ENCODE measurements at regions not wholly inside any gene's neighbourhood (a gene's known extent, or its start where the extent isn't known, plus 50 kb on each side); places are given as distances from the start of the nearest gene placed in this dataset.

DNA sequence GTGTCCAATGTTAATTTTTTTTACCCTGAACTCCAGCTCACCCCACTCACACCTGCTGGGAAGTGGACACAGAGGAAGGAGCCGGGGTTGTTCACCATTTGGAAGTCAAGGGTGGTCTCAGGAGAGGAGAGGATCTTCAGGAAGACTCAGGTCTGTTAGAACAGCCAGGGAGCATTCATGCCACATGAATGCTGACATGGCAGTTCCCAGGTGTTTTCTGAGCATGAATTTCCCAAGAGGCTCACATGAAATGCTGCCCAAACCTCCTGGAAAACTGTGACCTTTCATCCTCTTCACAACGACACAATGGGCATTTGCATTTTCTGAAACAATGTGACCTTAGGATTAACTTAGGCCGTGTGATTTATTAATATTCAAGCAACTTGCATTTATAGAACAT, 2409.2 kb downstream of the TP53TG3F start:
- no peaks in the 10 kb centered on the region for H3K36me3 ChIP-seq (ENCODE audit: control insufficient read depth in 1 of 2, insufficient read depth in 2 of 2, low read length in 1 of 2)
- ATAC-seq (ENCODE audit: low FRiP score) (no peak), DNase-seq (no peak)
- no peak overlapping the region for H3K4me3 ChIP-seq (ENCODE audit: low read length in 2 of 2)
- peaks cover 3% of the 10 kb centered on the region for H3K9me3 ChIP-seq (ENCODE audit: control insufficient read depth, low read length)
- H3K27me3 ChIP-seq (ENCODE audit: control insufficient read depth in 1 of 2, insufficient read depth in 2 of 2, low read length in 1 of 2), result no peaks in the 10 kb centered on the region
- no peak overlapping the region for H3K27ac ChIP-seq (ENCODE audit: low read depth in 1 of 2, low read length in 2 of 2)
- intact Hi-C loops (cut with DNase I), result no loop called here
- H3K4me1 ChIP-seq (ENCODE audit: control insufficient read depth in 1 of 2, insufficient read depth in 2 of 2, low read length in 2 of 2), result no peaks in the 10 kb centered on the region
- 43 to 49% methylated on average over 3 of the region's 3 CpGs for WGBS, 2 donors

DNA sequence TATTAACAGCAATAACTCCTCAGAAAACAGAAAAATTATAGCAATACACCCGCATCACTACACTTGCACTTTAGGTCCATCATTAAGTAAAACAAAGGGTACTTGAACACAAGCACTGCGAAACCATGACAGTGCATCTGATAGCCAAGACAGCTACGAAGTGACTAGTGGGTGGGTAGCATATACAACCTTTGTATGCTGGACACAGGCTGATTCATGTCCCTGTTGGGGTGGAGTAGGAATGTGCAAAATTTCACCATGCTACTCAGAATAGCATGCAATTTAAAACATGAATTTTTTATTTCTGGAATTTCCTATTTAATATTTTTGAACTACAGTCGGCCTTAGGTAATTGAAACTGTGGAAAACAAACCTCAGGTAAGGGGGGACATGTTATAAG, 2414.1 kb downstream of the TP53TG3F start:
- WGBS, 2 donors, result 63 to 64% methylated on average over 4 of the region's 4 CpGs
- peaks cover 3% of the 10 kb centered on the region for H3K9me3 ChIP-seq (ENCODE audit: control insufficient read depth, low read length)
- no peaks in the 10 kb centered on the region for H3K4me1 ChIP-seq (ENCODE audit: control insufficient read depth in 1 of 2, insufficient read depth in 2 of 2, low read length in 2 of 2)
- H3K27me3 ChIP-seq (ENCODE audit: control insufficient read depth in 1 of 2, insufficient read depth in 2 of 2, low read length in 1 of 2), result no peaks in the 10 kb centered on the region
- intact Hi-C loops (cut with DNase I), result no loop called here
- H3K4me3 ChIP-seq (ENCODE audit: low read length in 2 of 2), result no peak overlapping the region
- DNase-seq, result no peak
- H3K27ac ChIP-seq (ENCODE audit: low read depth in 1 of 2, low read length in 2 of 2), result no peak overlapping the region
- H3K36me3 ChIP-seq (ENCODE audit: control insufficient read depth in 1 of 2, insufficient read depth in 2 of 2, low read length in 1 of 2), result no peaks in the 10 kb centered on the region
- ATAC-seq (ENCODE audit: low FRiP score), result no peak

DNA sequence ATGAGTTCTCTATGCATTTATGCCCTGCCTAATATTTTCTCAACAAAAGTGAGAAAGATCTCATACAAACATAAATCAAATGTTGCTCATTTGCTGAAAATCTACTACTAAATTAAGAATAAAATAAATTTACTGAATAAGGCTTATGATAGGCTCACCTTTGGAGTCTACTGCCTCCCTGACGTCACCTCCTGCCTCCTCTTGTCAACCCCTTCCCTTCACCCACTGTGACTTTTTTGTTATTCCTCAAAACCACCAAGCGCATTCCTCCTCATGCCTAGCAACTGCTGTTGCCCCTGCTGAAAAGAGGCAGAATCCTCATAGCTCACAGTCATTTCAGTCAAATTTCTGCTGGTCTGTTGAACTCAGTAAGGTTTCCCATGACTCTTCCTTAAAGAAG, 2422.2 kb downstream of the TP53TG3F start:
- Histone ChIP-seq H3K9me3 (ENCODE audit: control insufficient read depth, low read length) (peaks cover 1% of the 10 kb centered on the region), H3K27me3 (ENCODE audit: control insufficient read depth in 1 of 2, insufficient read depth in 2 of 2, low read length in 1 of 2) (no peaks in the 10 kb centered on the region), H3K4me1 (ENCODE audit: control insufficient read depth in 1 of 2, insufficient read depth in 2 of 2, low read length in 2 of 2) (no peaks in the 10 kb centered on the region), H3K27ac (ENCODE audit: low read depth in 1 of 2, low read length in 2 of 2) (no peak overlapping the region), H3K36me3 (ENCODE audit: control insufficient read depth in 1 of 2, insufficient read depth in 2 of 2, low read length in 1 of 2) (no peaks in the 10 kb centered on the region), H3K4me3 (ENCODE audit: low read length in 2 of 2) (no peak overlapping the region)
- intact Hi-C loops (cut with DNase I), result no loop called here
- ATAC-seq (ENCODE audit: low FRiP score) (no peak), DNase-seq (no peak)
- 56 to 66% methylated on average over 2 of the region's 2 CpGs for WGBS, 2 donors

DNA sequence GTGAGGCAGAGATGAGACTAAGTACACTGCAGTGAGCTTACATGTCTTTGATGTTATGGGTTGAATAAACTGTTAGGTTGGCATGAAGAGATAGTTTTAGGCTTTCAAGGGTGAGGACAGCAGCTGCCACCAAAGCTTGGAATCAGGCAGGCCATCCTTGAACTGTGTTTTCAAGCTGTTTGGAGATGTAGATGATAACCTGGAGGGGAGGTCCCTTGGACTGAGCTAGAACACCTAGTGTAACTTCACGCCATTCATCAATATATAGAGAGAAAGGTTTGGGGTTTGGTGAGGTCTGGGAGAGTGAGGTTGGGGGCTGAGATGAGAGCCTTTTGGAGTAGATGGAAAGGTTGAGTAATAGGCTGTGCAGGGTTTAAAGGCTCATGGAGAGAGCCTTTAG, 2447.0 kb downstream of the TP53TG3F start:
- Histone ChIP-seq H3K4me3 (ENCODE audit: low read length in 2 of 2) (no peak overlapping the region), H3K9me3 (ENCODE audit: control insufficient read depth, low read length) (no peaks in the 10 kb centered on the region), H3K27ac (ENCODE audit: low read depth in 1 of 2, low read length in 2 of 2) (no peak overlapping the region), H3K4me1 (ENCODE audit: control insufficient read depth in 1 of 2, insufficient read depth in 2 of 2, low read length in 2 of 2) (no peaks in the 10 kb centered on the region), H3K36me3 (ENCODE audit: control insufficient read depth in 1 of 2, insufficient read depth in 2 of 2, low read length in 1 of 2) (no peaks in the 10 kb centered on the region), H3K27me3 (ENCODE audit: control insufficient read depth in 1 of 2, insufficient read depth in 2 of 2, low read length in 1 of 2) (no peaks in the 10 kb centered on the region)
- DNase-seq (no peak), ATAC-seq (ENCODE audit: low FRiP score) (no peak)
- 75 to 79% methylated on average over 1 of the region's 1 CpG for WGBS, 2 donors
- intact Hi-C loops (cut with DNase I), result no loop called here

DNA sequence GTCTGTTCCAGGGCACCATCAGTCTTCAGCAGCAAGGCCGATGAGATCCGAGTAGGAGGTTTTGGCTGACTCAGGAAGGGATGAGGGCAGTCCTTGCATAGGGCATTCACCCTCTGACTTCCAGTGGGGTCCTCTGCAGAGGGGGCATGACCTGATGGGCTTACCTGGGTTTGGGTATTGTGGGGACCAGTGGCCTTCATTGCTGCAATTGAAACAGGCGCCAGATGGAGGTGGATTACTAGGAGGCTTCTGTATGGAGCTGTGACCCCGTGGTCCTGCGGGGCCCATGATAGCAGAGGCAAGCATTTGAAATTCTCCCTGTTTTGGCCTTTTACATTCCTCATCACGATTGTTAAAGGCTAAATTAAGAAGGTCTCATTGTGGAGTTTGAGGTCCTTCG, 2448.7 kb downstream of the TP53TG3F start:
- no peaks in the 10 kb centered on the region for H3K4me1 ChIP-seq (ENCODE audit: control insufficient read depth in 1 of 2, insufficient read depth in 2 of 2, low read length in 2 of 2)
- WGBS, 2 donors, result 78 to 83% methylated on average over 7 of the region's 7 CpGs
- intact Hi-C loops (cut with DNase I), result no loop called here
- no peaks in the 10 kb centered on the region for H3K36me3 ChIP-seq (ENCODE audit: control insufficient read depth in 1 of 2, insufficient read depth in 2 of 2, low read length in 1 of 2)
- H3K27ac ChIP-seq (ENCODE audit: low read depth in 1 of 2, low read length in 2 of 2), result no peak overlapping the region
- no peak for ATAC-seq (ENCODE audit: low FRiP score)
- no peaks in the 10 kb centered on the region for H3K9me3 ChIP-seq (ENCODE audit: control insufficient read depth, low read length)
- H3K27me3 ChIP-seq (ENCODE audit: control insufficient read depth in 1 of 2, insufficient read depth in 2 of 2, low read length in 1 of 2), result no peaks in the 10 kb centered on the region
- H3K4me3 ChIP-seq (ENCODE audit: low read length in 2 of 2), result no peak overlapping the region
- no peak for DNase-seq

DNA sequence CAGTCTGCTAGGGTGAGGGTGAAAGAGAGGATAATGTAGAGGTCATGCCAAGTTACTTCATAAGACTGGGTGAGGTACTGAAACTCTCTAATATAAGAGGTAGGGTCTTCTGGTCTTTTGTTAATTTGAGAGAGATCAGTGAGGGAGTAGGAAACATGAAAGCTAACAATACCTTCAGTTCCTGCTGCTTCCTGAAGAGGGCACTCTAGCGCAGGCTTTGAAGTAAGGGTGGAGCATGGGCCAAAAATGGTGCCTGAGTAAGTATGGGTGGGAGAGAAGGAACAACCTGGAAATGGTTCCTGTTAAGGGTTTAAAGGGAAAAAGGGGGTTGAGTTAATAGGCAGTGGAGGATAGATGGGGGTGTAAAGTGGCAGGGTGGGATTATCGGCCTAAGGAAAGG, 2449.5 kb downstream of the TP53TG3F start:
- Histone ChIP-seq H3K36me3 (ENCODE audit: control insufficient read depth in 1 of 2, insufficient read depth in 2 of 2, low read length in 1 of 2) (no peaks in the 10 kb centered on the region), H3K27ac (ENCODE audit: low read depth in 1 of 2, low read length in 2 of 2) (no peak overlapping the region), H3K4me1 (ENCODE audit: control insufficient read depth in 1 of 2, insufficient read depth in 2 of 2, low read length in 2 of 2) (no peaks in the 10 kb centered on the region), H3K4me3 (ENCODE audit: low read length in 2 of 2) (no peak overlapping the region), H3K9me3 (ENCODE audit: control insufficient read depth, low read length) (no peaks in the 10 kb centered on the region), H3K27me3 (ENCODE audit: control insufficient read depth in 1 of 2, insufficient read depth in 2 of 2, low read length in 1 of 2) (no peaks in the 10 kb centered on the region)
- ATAC-seq (ENCODE audit: low FRiP score) (no peak), DNase-seq (no peak)
- intact Hi-C loops (cut with DNase I), result no loop called here
- WGBS, 2 donors, result 48 to 52% methylated on average over 2 of the region's 2 CpGs

DNA sequence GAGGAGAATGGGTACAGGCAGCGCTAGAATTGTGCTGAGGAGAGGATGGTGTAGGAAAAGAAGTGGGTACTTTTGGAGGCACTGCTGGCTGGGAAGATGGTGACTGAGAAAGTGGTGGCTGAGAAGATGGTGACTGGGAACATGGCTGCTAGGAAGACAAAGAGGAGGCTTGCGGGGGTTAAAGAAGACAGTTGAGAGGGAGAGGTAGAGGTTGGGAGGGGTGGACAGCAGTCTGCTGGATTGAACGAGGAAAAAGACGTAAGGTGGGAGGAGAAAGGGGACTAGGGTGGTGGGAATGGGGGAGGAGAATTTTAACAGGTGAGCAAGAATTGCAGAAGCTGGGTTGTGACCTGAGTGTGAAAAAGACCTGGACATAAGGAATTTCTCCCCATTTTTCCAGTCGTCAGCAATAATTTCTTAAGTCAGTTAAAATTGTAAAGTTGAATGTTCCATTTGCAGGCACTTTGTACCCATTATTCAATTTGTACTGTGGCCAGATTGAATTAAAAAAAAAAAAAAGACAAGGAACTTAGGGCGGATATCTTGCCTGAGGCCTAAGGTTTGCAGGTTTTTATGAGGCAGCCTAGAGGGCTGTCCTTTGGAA, 2450.0 kb downstream of the TP53TG3F start:
- Histone ChIP-seq H3K36me3 (ENCODE audit: control insufficient read depth in 1 of 2, insufficient read depth in 2 of 2, low read length in 1 of 2) (no peaks in the 10 kb centered on the region), H3K27me3 (ENCODE audit: control insufficient read depth in 1 of 2, insufficient read depth in 2 of 2, low read length in 1 of 2) (no peaks in the 10 kb centered on the region), H3K4me1 (ENCODE audit: control insufficient read depth in 1 of 2, insufficient read depth in 2 of 2, low read length in 2 of 2) (no peaks in the 10 kb centered on the region), H3K9me3 (ENCODE audit: control insufficient read depth, low read length) (no peaks in the 10 kb centered on the region), H3K4me3 (ENCODE audit: low read length in 2 of 2) (no peak overlapping the region), H3K27ac (ENCODE audit: low read depth in 1 of 2, low read length in 2 of 2) (no peak overlapping the region)
- no peak for ATAC-seq (ENCODE audit: low FRiP score)
- 81 to 84% methylated on average over 6 of the region's 6 CpGs for WGBS, 2 donors
- DNase-seq, result no peak
- intact Hi-C loops (cut with DNase I), result no loop called here

DNA sequence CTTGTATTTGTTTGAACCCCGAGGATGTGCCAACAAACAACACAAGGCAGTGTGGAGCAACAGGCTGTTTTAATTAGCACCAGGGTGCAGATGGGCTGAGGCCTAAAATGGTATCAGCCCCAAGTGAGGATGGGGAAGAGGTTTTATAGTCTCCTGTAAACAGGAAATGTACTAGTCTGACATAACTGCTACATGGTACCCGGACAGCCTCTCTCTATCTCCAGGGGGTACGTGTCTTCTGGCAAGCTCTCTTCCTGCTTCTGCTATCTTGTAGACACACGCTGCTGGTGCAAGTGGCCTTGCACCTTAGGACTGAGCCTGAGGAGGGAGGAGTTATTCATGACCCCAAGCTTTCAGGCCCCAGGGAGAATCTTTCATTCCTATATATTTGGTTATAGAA, 2451.0 kb downstream of the TP53TG3F start:
- ATAC-seq (ENCODE audit: low FRiP score) (no peak), DNase-seq (no peak)
- intact Hi-C loops (cut with DNase I), result no loop called here
- Histone ChIP-seq H3K9me3 (ENCODE audit: control insufficient read depth, low read length) (no peaks in the 10 kb centered on the region), H3K4me1 (ENCODE audit: control insufficient read depth in 1 of 2, insufficient read depth in 2 of 2, low read length in 2 of 2) (no peaks in the 10 kb centered on the region), H3K27ac (ENCODE audit: low read depth in 1 of 2, low read length in 2 of 2) (no peak overlapping the region), H3K4me3 (ENCODE audit: low read length in 2 of 2) (no peak overlapping the region), H3K27me3 (ENCODE audit: control insufficient read depth in 1 of 2, insufficient read depth in 2 of 2, low read length in 1 of 2) (no peaks in the 10 kb centered on the region), H3K36me3 (ENCODE audit: control insufficient read depth in 1 of 2, insufficient read depth in 2 of 2, low read length in 1 of 2) (no peaks in the 10 kb centered on the region)
- 76% methylated on average over 4 of the region's 4 CpGs for WGBS, 2 donors

DNA sequence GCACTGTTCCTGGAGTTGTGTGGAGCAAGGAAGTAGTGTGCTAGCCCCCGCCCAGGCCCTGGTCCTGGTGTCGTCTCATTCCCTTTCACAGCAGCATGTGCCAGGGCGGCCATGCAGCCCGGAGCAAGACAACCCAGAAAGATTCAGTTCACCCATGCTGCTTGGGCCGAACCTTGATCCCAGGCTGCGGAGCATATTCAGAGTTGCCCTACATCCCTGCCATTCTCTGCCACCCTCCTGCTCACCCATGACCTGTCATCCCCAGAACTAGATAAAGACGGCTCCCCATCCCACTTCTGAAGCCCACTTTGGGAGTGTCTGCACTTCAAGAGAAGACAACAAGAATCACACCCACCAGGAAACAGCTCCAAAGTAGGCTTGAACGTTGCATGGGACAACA, 2452.5 kb downstream of the TP53TG3F start:
- DNase-seq (no peak), ATAC-seq (ENCODE audit: low FRiP score) (no peak)
- Histone ChIP-seq H3K4me3 (ENCODE audit: low read length in 2 of 2) (no peak overlapping the region), H3K4me1 (ENCODE audit: control insufficient read depth in 1 of 2, insufficient read depth in 2 of 2, low read length in 2 of 2) (no peaks in the 10 kb centered on the region), H3K27ac (ENCODE audit: low read depth in 1 of 2, low read length in 2 of 2) (no peak overlapping the region), H3K9me3 (ENCODE audit: control insufficient read depth, low read length) (no peaks in the 10 kb centered on the region), H3K27me3 (ENCODE audit: control insufficient read depth in 1 of 2, insufficient read depth in 2 of 2, low read length in 1 of 2) (no peaks in the 10 kb centered on the region), H3K36me3 (ENCODE audit: control insufficient read depth in 1 of 2, insufficient read depth in 2 of 2, low read length in 1 of 2) (no peaks in the 10 kb centered on the region)
- 71 to 80% methylated on average over 8 of the region's 8 CpGs for whole genome bisulfite sequencing, 2 donors
- intact Hi-C loops (cut with DNase I), result no loop called here

Measured in aorta (tissue), 5 donors.